ENCODE measurements at regions not wholly inside any gene's neighbourhood (a gene's known extent, or its start where the extent isn't known, plus 50 kb on each side); places are given as distances from the start of the nearest gene placed in this dataset.

DNA sequence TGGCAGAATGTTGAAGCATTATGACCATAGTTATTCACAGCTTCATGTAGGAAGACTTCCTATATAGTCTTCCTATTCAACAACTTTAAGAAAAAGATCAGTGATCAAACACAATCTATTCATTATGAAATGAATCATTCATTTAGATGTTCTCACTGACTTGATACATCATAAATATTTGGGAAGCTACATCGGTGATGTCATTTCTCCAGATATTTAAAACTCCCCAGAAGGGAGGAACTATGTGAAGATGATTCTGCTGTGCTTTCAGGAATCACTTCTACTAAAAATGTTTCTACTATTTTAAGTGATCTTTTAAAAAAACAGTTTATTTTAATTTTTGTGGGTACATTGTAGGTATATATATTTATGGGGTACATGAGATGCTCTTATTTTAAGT lies 316.4 kb downstream of the BCAT1 start:
- TF ChIP-seq, protein P1, sequence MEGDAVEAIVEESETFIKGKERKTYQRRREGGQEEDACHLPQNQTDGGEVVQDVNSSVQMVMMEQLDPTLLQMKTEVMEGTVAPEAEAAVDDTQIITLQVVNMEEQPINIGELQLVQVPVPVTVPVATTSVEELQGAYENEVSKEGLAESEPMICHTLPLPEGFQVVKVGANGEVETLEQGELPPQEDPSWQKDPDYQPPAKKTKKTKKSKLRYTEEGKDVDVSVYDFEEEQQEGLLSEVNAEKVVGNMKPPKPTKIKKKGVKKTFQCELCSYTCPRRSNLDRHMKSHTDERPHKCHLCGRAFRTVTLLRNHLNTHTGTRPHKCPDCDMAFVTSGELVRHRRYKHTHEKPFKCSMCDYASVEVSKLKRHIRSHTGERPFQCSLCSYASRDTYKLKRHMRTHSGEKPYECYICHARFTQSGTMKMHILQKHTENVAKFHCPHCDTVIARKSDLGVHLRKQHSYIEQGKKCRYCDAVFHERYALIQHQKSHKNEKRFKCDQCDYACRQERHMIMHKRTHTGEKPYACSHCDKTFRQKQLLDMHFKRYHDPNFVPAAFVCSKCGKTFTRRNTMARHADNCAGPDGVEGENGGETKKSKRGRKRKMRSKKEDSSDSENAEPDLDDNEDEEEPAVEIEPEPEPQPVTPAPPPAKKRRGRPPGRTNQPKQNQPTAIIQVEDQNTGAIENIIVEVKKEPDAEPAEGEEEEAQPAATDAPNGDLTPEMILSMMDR (IDR thresholded peaks at IDR 0.05) = no peak
- no peak for TF ChIP-seq EZH2 (IDR thresholded peaks at IDR 0.05)

Measured in neural progenitor cell (in vitro differentiated cells).